ENCODE measurements at regions not wholly inside any gene's neighbourhood (a gene's known extent, or its start where the extent isn't known, plus 50 kb on each side); places are given as distances from the start of the nearest gene placed in this dataset.

DNA sequence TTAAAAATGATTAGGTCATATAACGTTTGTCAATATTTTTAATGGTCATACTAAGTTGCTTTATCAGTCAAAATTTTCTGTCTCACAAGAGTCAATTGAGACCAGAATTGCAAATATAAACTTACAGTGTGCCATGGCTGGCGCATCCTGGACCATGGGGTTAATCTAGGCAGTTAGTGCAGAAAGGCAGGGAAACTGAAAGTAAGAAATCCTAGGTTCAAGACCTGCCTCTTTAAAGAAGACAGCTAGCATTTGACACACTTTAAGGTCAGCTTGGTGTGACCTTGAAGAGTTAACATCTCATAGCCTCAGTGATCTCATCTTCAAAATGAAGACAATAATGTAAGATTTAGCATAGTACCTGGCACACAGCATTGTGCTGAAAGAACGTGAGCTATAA is 210.0 kb upstream of the DAB1 start:
- no peak for TF ChIP-seq ZNF8 (CRISPR knock-in tag; IDR thresholded peaks at IDR 0.05)
- TF ChIP-seq, protein P1, sequence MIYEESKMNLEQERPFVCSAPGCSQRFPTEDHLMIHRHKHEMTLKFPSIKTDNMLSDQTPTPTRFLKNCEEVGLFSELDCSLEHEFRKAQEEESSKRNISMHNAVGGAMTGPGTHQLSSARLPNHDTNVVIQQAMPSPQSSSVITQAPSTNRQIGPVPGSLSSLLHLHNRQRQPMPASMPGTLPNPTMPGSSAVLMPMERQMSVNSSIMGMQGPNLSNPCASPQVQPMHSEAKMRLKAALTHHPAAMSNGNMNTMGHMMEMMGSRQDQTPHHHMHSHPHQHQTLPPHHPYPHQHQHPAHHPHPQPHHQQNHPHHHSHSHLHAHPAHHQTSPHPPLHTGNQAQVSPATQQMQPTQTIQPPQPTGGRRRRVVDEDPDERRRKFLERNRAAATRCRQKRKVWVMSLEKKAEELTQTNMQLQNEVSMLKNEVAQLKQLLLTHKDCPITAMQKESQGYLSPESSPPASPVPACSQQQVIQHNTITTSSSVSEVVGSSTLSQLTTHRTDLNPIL (CRISPR knock-in tag; IDR thresholded peaks at IDR 0.05; ENCODE audit: low read depth), result no peak
- no peak for TF ChIP-seq ZC3H10 (CRISPR knock-in tag; IDR thresholded peaks at IDR 0.05)
- no peak for TF ChIP-seq GLIS3 (CRISPR knock-in tag; IDR thresholded peaks at IDR 0.05)
- no peak for TF ChIP-seq ZFP3 (CRISPR knock-in tag; IDR thresholded peaks at IDR 0.05)
- TF ChIP-seq ESRRG (CRISPR knock-in tag; IDR thresholded peaks at IDR 0.05), result no peak
- no peak for TF ChIP-seq ZNF565 (CRISPR knock-in tag; conservative IDR thresholded peaks at IDR 0.05; ENCODE audit: low read depth)
- TF ChIP-seq CSDC2 (CRISPR knock-in tag; IDR thresholded peaks at IDR 0.05), result no peak
